ENCODE measurements at regions not wholly inside any gene's neighbourhood (a gene's known extent, or its start where the extent isn't known, plus 50 kb on each side); places are given as distances from the start of the nearest gene placed in this dataset.

- H3K36me3 ChIP-seq (replicated peaks in 1 of 2; ENCODE audit: control insufficient read depth in 1 of 2, insufficient read depth in 2 of 2, low read length in 2 of 2), result no peaks in the 10 kb centered on the region
- no peaks in the 10 kb centered on the region for H3K27me3 ChIP-seq (ENCODE audit: control insufficient read depth in 2 of 2, insufficient read depth in 2 of 2, low read length in 2 of 2)
- intact Hi-C loops (cut with micrococcal nuclease), result no loop called here
- 94% methylated on average over 2 of the region's 6 CpGs for WGBS (ENCODE audit: insufficient coverage)
- TF ChIP-seq, protein P1, sequence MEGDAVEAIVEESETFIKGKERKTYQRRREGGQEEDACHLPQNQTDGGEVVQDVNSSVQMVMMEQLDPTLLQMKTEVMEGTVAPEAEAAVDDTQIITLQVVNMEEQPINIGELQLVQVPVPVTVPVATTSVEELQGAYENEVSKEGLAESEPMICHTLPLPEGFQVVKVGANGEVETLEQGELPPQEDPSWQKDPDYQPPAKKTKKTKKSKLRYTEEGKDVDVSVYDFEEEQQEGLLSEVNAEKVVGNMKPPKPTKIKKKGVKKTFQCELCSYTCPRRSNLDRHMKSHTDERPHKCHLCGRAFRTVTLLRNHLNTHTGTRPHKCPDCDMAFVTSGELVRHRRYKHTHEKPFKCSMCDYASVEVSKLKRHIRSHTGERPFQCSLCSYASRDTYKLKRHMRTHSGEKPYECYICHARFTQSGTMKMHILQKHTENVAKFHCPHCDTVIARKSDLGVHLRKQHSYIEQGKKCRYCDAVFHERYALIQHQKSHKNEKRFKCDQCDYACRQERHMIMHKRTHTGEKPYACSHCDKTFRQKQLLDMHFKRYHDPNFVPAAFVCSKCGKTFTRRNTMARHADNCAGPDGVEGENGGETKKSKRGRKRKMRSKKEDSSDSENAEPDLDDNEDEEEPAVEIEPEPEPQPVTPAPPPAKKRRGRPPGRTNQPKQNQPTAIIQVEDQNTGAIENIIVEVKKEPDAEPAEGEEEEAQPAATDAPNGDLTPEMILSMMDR (IDR thresholded peaks at IDR 0.05), result no peak
- no peaks in the 10 kb centered on the region for H4K20me1 ChIP-seq (ENCODE audit: insufficient read depth, low read length)
- Mint-ChIP-seq H3K4me3 (no peak overlapping the region), H3K9me3 (peaks cover 0 to 26% (median 15%) of the 10 kb centered on the region in 7 donors), H3K36me3 (no peaks in the 10 kb centered on the region), H3K4me1 (no peaks in the 10 kb centered on the region), H3K27me3 (ENCODE audit: low read depth in 3 of 3) (peaks cover 0 to 2% (median 0%) of the 10 kb centered on the region in 3 donors), H3K27ac (no peak overlapping the region)
- H3K9ac ChIP-seq (ENCODE audit: insufficient read depth, low read length, poor library complexity, severe bottlenecking), result no peak overlapping the region
- no peak overlapping the region for H3K4me3 ChIP-seq (replicated peaks in 1 of 3; ENCODE audit: low read depth in 2 of 3, low read length in 3 of 3)
- no peak overlapping the region for H3K4me2 ChIP-seq (replicated peaks; ENCODE audit: extremely low read depth, low read length, poor library complexity, severe bottlenecking)
- H3K27ac ChIP-seq (ENCODE audit: low read depth in 1 of 2, low read length in 2 of 2), result no peak overlapping the region
- H3K79me2 ChIP-seq (ENCODE audit: insufficient read depth, low read length), result no peaks in the 10 kb centered on the region
- no peak for DNase-seq
- no peak overlapping the region for H2AFZ ChIP-seq (ENCODE audit: insufficient read depth, low read depth, low read length, poor library complexity, severe bottlenecking)
- H3K9me3 ChIP-seq (replicated peaks in 1 of 2; ENCODE audit: control insufficient read depth in 1 of 2, insufficient read depth in 1 of 2, low read length in 2 of 2), result peaks cover 5 to 14% of the 10 kb centered on the region in 2 donors
- no peaks in the 10 kb centered on the region for H3K4me1 ChIP-seq (ENCODE audit: control insufficient read depth in 1 of 2, insufficient read depth in 2 of 2, low read length in 2 of 2)
Measured at GRCh38 chr5:98349251-98349989, 424.0 kb upstream of the RGMB start.

DNA sequence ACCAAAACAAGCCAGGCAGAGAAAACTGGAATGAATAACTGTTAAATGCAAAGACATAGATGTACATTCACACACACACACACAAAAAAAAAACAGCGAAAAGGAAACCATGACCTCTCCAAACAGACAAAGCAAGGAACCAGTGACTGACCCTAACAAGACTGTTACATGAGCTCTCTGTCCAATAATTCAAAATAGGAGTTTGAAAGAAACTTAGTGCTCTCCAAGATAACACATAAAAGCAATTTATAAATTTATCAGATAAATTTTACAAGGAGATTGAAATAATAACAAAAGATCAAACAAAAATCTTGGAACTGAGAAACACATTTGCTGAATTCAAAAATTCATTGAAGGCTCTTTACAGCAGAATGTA, 423.5 kb upstream of the RGMB start:
- no peak for DNase-seq
- H3K4me1 ChIP-seq (ENCODE audit: control insufficient read depth in 1 of 2, insufficient read depth in 2 of 2, low read length in 2 of 2), result no peaks in the 10 kb centered on the region
- no peaks in the 10 kb centered on the region for H3K4me1 Mint-ChIP-seq
- H4K20me1 ChIP-seq (ENCODE audit: insufficient read depth, low read length), result no peaks in the 10 kb centered on the region
- TF ChIP-seq, protein P1 (IDR thresholded peaks at IDR 0.05), result no peak
- no CpG with 5 or more reads among the region's 1 CpG for WGBS (ENCODE audit: insufficient coverage)
- no peak overlapping the region for H3K4me3 ChIP-seq (replicated peaks in 1 of 3; ENCODE audit: low read depth in 2 of 3, low read length in 3 of 3)
- no peak overlapping the region for H3K27ac Mint-ChIP-seq
- peaks cover 0 to 26% (median 14%) of the 10 kb centered on the region in 7 donors for H3K9me3 Mint-ChIP-seq
- H3K4me2 ChIP-seq (replicated peaks; ENCODE audit: extremely low read depth, low read length, poor library complexity, severe bottlenecking), result no peak overlapping the region
- intact Hi-C loops (cut with micrococcal nuclease), result no loop called here
- no peak overlapping the region for H3K27ac ChIP-seq (ENCODE audit: low read depth in 1 of 2, low read length in 2 of 2)
- H3K27me3 ChIP-seq (ENCODE audit: control insufficient read depth in 2 of 2, insufficient read depth in 2 of 2, low read length in 2 of 2), result no peaks in the 10 kb centered on the region
- no peaks in the 10 kb centered on the region for H3K79me2 ChIP-seq (ENCODE audit: insufficient read depth, low read length)
- no peak overlapping the region for H3K4me3 Mint-ChIP-seq
- no peaks in the 10 kb centered on the region for H3K36me3 ChIP-seq (replicated peaks in 1 of 2; ENCODE audit: control insufficient read depth in 1 of 2, insufficient read depth in 2 of 2, low read length in 2 of 2)
- H2AFZ ChIP-seq (ENCODE audit: insufficient read depth, low read depth, low read length, poor library complexity, severe bottlenecking), result no peak overlapping the region
- peaks cover 5 to 14% of the 10 kb centered on the region in 2 donors for H3K9me3 ChIP-seq (replicated peaks in 1 of 2; ENCODE audit: control insufficient read depth in 1 of 2, insufficient read depth in 1 of 2, low read length in 2 of 2)
- peaks cover 0 to 2% (median 0%) of the 10 kb centered on the region in 3 donors for H3K27me3 Mint-ChIP-seq (ENCODE audit: low read depth in 3 of 3)
- no peak overlapping the region for H3K9ac ChIP-seq (ENCODE audit: insufficient read depth, low read length, poor library complexity, severe bottlenecking)
- no peaks in the 10 kb centered on the region for H3K36me3 Mint-ChIP-seq
